PFSK-1 (cell line): ENCODE measurements at regions not wholly inside any gene's neighbourhood (a gene's known extent, or its start where the extent isn't known, plus 50 kb on each side); places are given as distances from the start of the nearest gene placed in this dataset.

Experiments
- POLR2AphosphoS5 ChIP-seq: IDR thresholded peaks from 2 replicates; pipeline ENCODE4 v1.6.1; 2012; ENCODE audit warnings: low read depth, mild to moderate bottlenecking, control low read depth, low read length, moderate library complexity
- SIN3A ChIP-seq: IDR thresholded peaks from 2 replicates; pipeline ENCODE4 v1.6.1; 2012; ENCODE audit warnings: mild to moderate bottlenecking, low read length, moderate library complexity, borderline replicate concordance; ENCODE audit not compliant: insufficient read depth
- TAF1 ChIP-seq: IDR thresholded peaks from 2 replicates; pipeline ENCODE4 v1.6.1; 2012; ENCODE audit warnings: low read length, control low read depth, borderline replicate concordance; ENCODE audit not compliant: insufficient read depth
- TF ChIP-seq, protein P1 (sequence below), 2 experiments: IDR thresholded peaks; 2 replicates each; pipeline versions ENCODE4 v1.6.1 to v1.8.0; 2011 to 2012; ENCODE audit warnings: low read depth in 2 of 2, low read length in 2 of 2, control low read depth in 1 of 2, inconsistent platforms in 1 of 2, mild to moderate bottlenecking in 1 of 2, moderate library complexity in 1 of 2; ENCODE audit not compliant: insufficient read depth in 1 of 2

DNA sequence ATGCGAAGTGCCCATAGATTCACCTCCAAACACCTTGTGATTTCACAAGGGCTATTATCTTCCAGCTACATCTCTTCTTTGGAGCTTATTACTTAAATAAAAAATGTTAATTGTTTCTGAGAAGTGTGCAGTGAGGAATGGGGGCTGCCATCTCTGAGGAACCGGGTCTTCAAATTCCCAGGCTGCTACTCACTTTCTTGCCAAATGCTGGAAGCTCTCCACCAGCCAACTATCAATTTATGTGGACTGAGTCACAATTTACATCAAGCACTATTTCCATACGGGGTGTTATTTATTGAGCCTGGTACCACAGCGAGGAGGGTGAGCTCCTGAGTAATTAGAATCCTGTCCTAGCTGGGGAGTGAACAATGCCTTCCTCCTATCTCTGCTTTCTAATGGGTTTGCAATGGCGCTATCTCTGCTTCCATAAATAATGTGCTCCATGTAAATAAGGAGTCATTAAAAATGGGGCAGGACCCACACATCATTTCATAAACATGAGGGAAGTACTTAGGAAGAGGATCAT is 898.3 kb downstream of the VRK1 start:
- TF ChIP-seq TAF1 = no peak
- TF ChIP-seq POLR2AphosphoS5 = no peak
- TF ChIP-seq, protein P1, sequence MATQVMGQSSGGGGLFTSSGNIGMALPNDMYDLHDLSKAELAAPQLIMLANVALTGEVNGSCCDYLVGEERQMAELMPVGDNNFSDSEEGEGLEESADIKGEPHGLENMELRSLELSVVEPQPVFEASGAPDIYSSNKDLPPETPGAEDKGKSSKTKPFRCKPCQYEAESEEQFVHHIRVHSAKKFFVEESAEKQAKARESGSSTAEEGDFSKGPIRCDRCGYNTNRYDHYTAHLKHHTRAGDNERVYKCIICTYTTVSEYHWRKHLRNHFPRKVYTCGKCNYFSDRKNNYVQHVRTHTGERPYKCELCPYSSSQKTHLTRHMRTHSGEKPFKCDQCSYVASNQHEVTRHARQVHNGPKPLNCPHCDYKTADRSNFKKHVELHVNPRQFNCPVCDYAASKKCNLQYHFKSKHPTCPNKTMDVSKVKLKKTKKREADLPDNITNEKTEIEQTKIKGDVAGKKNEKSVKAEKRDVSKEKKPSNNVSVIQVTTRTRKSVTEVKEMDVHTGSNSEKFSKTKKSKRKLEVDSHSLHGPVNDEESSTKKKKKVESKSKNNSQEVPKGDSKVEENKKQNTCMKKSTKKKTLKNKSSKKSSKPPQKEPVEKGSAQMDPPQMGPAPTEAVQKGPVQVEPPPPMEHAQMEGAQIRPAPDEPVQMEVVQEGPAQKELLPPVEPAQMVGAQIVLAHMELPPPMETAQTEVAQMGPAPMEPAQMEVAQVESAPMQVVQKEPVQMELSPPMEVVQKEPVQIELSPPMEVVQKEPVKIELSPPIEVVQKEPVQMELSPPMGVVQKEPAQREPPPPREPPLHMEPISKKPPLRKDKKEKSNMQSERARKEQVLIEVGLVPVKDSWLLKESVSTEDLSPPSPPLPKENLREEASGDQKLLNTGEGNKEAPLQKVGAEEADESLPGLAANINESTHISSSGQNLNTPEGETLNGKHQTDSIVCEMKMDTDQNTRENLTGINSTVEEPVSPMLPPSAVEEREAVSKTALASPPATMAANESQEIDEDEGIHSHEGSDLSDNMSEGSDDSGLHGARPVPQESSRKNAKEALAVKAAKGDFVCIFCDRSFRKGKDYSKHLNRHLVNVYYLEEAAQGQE (IDR thresholded peaks at IDR 0.05; ENCODE audit: insufficient read depth in 1 of 2, low read depth in 2 of 2, low read length in 2 of 2) = no peak
- TF ChIP-seq SIN3A = no peak
